HCT116 (cell line): ENCODE measurements at regions not wholly inside any gene's neighbourhood (a gene's known extent, or its start where the extent isn't known, plus 50 kb on each side); places are given as distances from the start of the nearest gene placed in this dataset.

Experiments
- ATAC-seq: fragments of 200-7000 bp; cut with Tn5 transposase; 2 replicates; pipeline ENCODE4 v1.9.1; 2020; ENCODE audit warnings: mild to moderate bottlenecking, moderate library complexity
- BruUV-seq: library from RNA; stranded (reverse); fragments of 400-500 nt; replicated peaks from 2 replicates; lab custom pipeline; 2021; lab: Mats Ljungman, UMichigan
- CTCF ChIA-PET: fragments of 300-600 bp; sonication (Branson Sonifier 250); formaldehyde crosslinking; loops from one replicate; lab custom pipeline; 2021; ENCODE audit warnings: antibody characterized with exemption; lab: Charles Lee
- POLR2A ChIA-PET: fragments of 300-600, 350-600 bp; sonication (Branson Sonifier 250); formaldehyde crosslinking; loops from one replicate; lab custom pipeline; 2021; ENCODE audit warnings: antibody characterized with exemption; lab: Charles Lee
- RAD21 ChIA-PET, 2 experiments: fragments of 300-600 bp; sonication (Branson Sonifier 250); formaldehyde crosslinking; loops; one replicate each; lab custom pipeline; 2023; ENCODE audit warnings: low total read pairs in 2 of 2; ENCODE audit not compliant: uncharacterized antibody in 2 of 2, unreplicated experiment in 2 of 2, low non-redundant PET in 1 of 2; lab: Charles Lee
- DNase-seq: peaks from one replicate; pipeline ENCODE4 v3.0.0-alpha.2; 2010; ENCODE audit warnings: low read depth, low spot score
- H2AFZ ChIP-seq: fragments of 200-600 bp; shearing (Covaris generic), sonication (generic); 2 replicates; pipeline ENCODE4 v1.6.1; 2017; ENCODE audit warnings: low read depth, mixed run types, mixed read lengths, antibody characterized with exemption, low read length; ENCODE audit not compliant: poor library complexity, severe bottlenecking
- H3K27ac ChIP-seq: 2 replicates; pipeline ENCODE4 v1.5.1; 2012; ENCODE audit warnings: low read depth, low read length
- H3K27me3 ChIP-seq: fragments of 200-600 bp; sonication (generic); 2 replicates; pipeline ENCODE4 v1.6.1; 2016; ENCODE audit warnings: mixed run types, low read length, mixed read lengths; ENCODE audit not compliant: insufficient read depth
- H3K36me3 ChIP-seq, 2 experiments: fragments of 200-500 bp in 1 of 2; fragments of 200-600 bp in 1 of 2; sonication (Bioruptor generic) in 1 of 2; sonication (generic) in 1 of 2; 2 replicates each; pipeline versions ENCODE4 v1.5.1 to v1.6.1; 2014 to 2016; ENCODE audit warnings: low read length in 2 of 2, inconsistent platforms in 1 of 2, mixed read lengths in 1 of 2, mixed run types in 1 of 2; ENCODE audit not compliant: insufficient read depth in 2 of 2, control insufficient read depth in 1 of 2
- H3K4me1 ChIP-seq, 2 experiments: fragments of 200-600 bp in 1 of 2; sonication (generic) in 1 of 2; 2 replicates each; pipeline versions ENCODE4 v1.5.1 to v1.6.1; 2012 to 2017; ENCODE audit warnings: low read length in 2 of 2, inconsistent platforms in 1 of 2, mild to moderate bottlenecking in 1 of 2, mixed read lengths in 1 of 2, mixed run types in 1 of 2, moderate library complexity in 1 of 2; ENCODE audit not compliant: insufficient read depth in 2 of 2, control insufficient read depth in 1 of 2
- H3K4me2 ChIP-seq: fragments of 200-600 bp; sonication (generic); 2 replicates; pipeline ENCODE4 v1.6.1; 2017; ENCODE audit warnings: mixed run types, low read length, mixed read lengths
- H3K4me3 ChIP-seq, 2 experiments: fragments of 200-600 bp in 1 of 2; sonication (generic) in 1 of 2; replicated peaks in 1 of 2; 2 replicates each; pipeline ENCODE4 v1.5.1; 2011 to 2016; ENCODE audit warnings: low read length in 2 of 2, control low read depth in 1 of 2, low read depth in 1 of 2, mild to moderate bottlenecking in 1 of 2, mixed read lengths in 1 of 2, mixed run types in 1 of 2
- H3K79me2 ChIP-seq: fragments of 200-600 bp; sonication (generic); 2 replicates; pipeline ENCODE4 v1.6.1; 2017; ENCODE audit warnings: mild to moderate bottlenecking, mixed run types, low read length, moderate library complexity, mixed read lengths; ENCODE audit not compliant: insufficient read depth
- H3K9ac ChIP-seq: fragments of 200-600 bp; sonication (generic); 2 replicates; pipeline ENCODE4 v1.6.1; 2016; ENCODE audit warnings: low read length, mixed read lengths
- H3K9me2 ChIP-seq: fragments of 200-600 bp; sonication (generic), shearing (Covaris generic); 2 replicates; pipeline ENCODE4 v1.6.1; 2017; ENCODE audit warnings: mixed run types, mild to moderate bottlenecking, moderate library complexity; ENCODE audit not compliant: insufficient read depth
- H3K9me3 ChIP-seq, 2 experiments: fragments of 200-500 bp in 1 of 2; fragments of 200-600 bp in 1 of 2; sonication (Bioruptor generic) in 1 of 2; sonication (generic) in 1 of 2; 2 replicates each; pipeline ENCODE4 v1.6.1; 2014 to 2017; ENCODE audit warnings: low read length in 2 of 2, mixed read lengths in 2 of 2, inconsistent platforms in 1 of 2, low read depth in 1 of 2, mild to moderate bottlenecking in 1 of 2, mixed run types in 1 of 2, moderate library complexity in 1 of 2; ENCODE audit not compliant: control insufficient read depth in 1 of 2, insufficient read depth in 1 of 2
- H4K20me1 ChIP-seq: fragments of 200-600 bp; sonication (generic), shearing (Covaris generic); 2 replicates; pipeline ENCODE4 v1.6.1; 2017; ENCODE audit warnings: mixed run types, mild to moderate bottlenecking, moderate library complexity; ENCODE audit not compliant: insufficient read depth
- CBX3 ChIP-seq: IDR thresholded peaks from 2 replicates; pipeline ENCODE4 v1.6.1; 2012; ENCODE audit warnings: low read depth
- CEBPB ChIP-seq: IDR thresholded peaks from 2 replicates; pipeline ENCODE4 v1.6.1; 2012; ENCODE audit warnings: low read depth
- EGR1 ChIP-seq: IDR thresholded peaks from 2 replicates; pipeline ENCODE4 v1.6.1; 2012; ENCODE audit warnings: low read depth
- ELF1 ChIP-seq: IDR thresholded peaks from 2 replicates; pipeline ENCODE4 v1.6.1; 2012; ENCODE audit warnings: low read depth, borderline replicate concordance
- EZH2 ChIP-seq: fragments of 200-600 bp; sonication (generic); IDR thresholded peaks from 2 replicates; pipeline ENCODE4 v1.6.1; 2017; ENCODE audit warnings: antibody characterized with exemption, mixed run types
- EZH2phosphoT487 ChIP-seq: fragments of 200-600 bp; IDR thresholded peaks from 2 replicates; pipeline ENCODE4 v1.6.1; 2018; ENCODE audit warnings: antibody characterized with exemption, borderline replicate concordance
- JUND ChIP-seq: IDR thresholded peaks from 2 replicates; pipeline ENCODE4 v1.6.1; 2012
- POLR2A ChIP-seq: IDR thresholded peaks from 2 replicates; pipeline ENCODE4 v1.7.0; 2011; ENCODE audit warnings: borderline replicate concordance; ENCODE audit not compliant: insufficient read depth, insufficient read length; ENCODE audit errors: extremely low read depth
- RAD21 ChIP-seq: IDR thresholded peaks from 2 replicates; pipeline ENCODE4 v1.6.1; 2012; ENCODE audit warnings: low read depth, mild to moderate bottlenecking
- TCF7L2 ChIP-seq: IDR thresholded peaks from 2 replicates; pipeline ENCODE4 v1.7.0; 2011; ENCODE audit warnings: borderline replicate concordance, inconsistent platforms; ENCODE audit not compliant: insufficient read depth, insufficient read length; ENCODE audit errors: extremely low read depth
- YY1 ChIP-seq: IDR thresholded peaks from 2 replicates; pipeline ENCODE4 v1.6.1; 2011; ENCODE audit warnings: low read length, low read depth, moderate library complexity, mild to moderate bottlenecking; ENCODE audit not compliant: insufficient replicate concordance; ENCODE audit errors: extremely low read depth
- ZFX ChIP-seq: fragments of 450-650 bp; IDR thresholded peaks from 2 replicates; pipeline ENCODE4 v1.6.1; 2017
- ZNF274 ChIP-seq: fragments of 200-500 bp; sonication (Bioruptor generic); IDR thresholded peaks from 2 replicates; pipeline ENCODE4 v1.6.1; 2014; ENCODE audit warnings: mild to moderate bottlenecking, low read depth, low read length, inconsistent platforms
- intact Hi-C: fragments of 100-400 bp; cut with micrococcal nuclease; formaldehyde crosslinking; loops from 2 replicates; pipeline ENCODE4 v1.10.0; 2022
- TF ChIP-seq, protein P1 (sequence below): IDR thresholded peaks from 2 replicates; pipeline ENCODE4 v1.6.1; 2012
- TF ChIP-seq, protein P2 (sequence below), 3 experiments: fragments of 200-600 bp in 1 of 3; sonication (generic) in 1 of 3; IDR thresholded peaks in 2 of 3; conservative IDR thresholded peaks in 1 of 3; 2 replicates each; pipeline ENCODE4 v1.5.1; 2012 to 2017; ENCODE audit warnings: low read depth in 2 of 3, low read length in 2 of 3, antibody characterized with exemption in 1 of 3, borderline replicate concordance in 1 of 3, control low read depth in 1 of 3, mild to moderate bottlenecking in 1 of 3, mixed read lengths in 1 of 3, mixed run types in 1 of 3, moderate library complexity in 1 of 3; ENCODE audit not compliant: insufficient read depth in 1 of 3
- TF ChIP-seq, protein P3 (sequence below): IDR thresholded peaks from 2 replicates; pipeline ENCODE4 v1.6.1; 2011; ENCODE audit warnings: mild to moderate bottlenecking, low read length, moderate library complexity; ENCODE audit not compliant: insufficient replicate concordance; ENCODE audit errors: extremely low read depth

DNA sequence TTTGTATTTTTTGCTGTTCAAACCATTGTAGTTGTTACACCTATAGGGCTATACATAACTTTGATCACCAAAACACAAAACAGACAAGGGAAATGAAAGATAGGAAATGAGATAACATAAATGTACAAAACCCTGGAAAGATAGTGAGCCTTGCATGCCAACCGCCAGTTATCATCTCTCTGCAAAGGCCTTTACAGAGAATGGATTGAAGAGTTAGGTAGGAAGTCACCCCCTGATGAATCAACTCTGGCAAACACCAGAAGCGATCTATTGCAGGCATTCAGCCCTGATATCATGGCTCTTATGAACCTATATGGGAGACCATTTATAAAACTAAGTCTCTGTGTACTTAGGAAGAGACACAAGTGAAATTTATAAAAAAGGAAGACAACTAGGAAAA, 588.0 kb downstream of the TUSC7 start:
- Histone ChIP-seq H3K27ac (no peak overlapping the region), H3K4me3 (no peak overlapping the region), H3K9ac (no peak overlapping the region), H3K36me3 (no peaks in the 10 kb centered on the region), H2AFZ (no peak overlapping the region), H3K79me2 (no peaks in the 10 kb centered on the region), H3K9me3 (no peaks in the 10 kb centered on the region), H3K9me2 (no peaks in the 10 kb centered on the region), H3K4me1 (no peaks in the 10 kb centered on the region), H3K27me3 (no peaks in the 10 kb centered on the region), H4K20me1 (no peaks in the 10 kb centered on the region), H3K4me2 (no peak overlapping the region)
- ATAC-seq (no peak), DNase-seq (no peak)
- no TSS peak for BruUV-seq
- CTCF ChIA-PET: no interaction called here
- TF ChIP-seq POLR2A (no peak), ZFX (no peak), ELF1 (no peak), TCF7L2 (no peak), ZNF274 (no peak)
- RAD21 ChIA-PET: no interaction called here
- intact Hi-C loops: no loop called here
- POLR2A ChIA-PET: no interaction called here

DNA sequence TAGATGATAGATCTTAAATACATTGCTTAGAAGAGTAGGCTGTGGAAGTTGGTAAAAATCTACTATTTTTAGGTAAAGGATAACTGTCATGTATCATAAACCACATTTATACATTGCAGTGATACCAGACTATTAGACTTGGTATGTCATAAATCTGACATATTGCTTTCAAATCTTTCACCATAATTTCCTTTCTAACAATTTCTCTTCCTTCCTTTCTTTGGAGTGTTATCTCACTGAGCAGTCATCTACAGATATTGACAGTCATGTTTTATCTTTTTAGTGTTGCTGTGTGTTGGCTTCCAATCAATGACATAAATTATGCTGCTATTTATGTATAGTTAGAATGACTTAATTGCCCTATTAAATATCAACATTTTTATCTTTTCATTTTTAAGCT, 588.7 kb downstream of the TUSC7 start:
- no peaks in the 10 kb centered on the region for H3K4me1 ChIP-seq
- H3K4me3 ChIP-seq: no peak overlapping the region
- H3K4me2 ChIP-seq: no peak overlapping the region
- no peaks in the 10 kb centered on the region for H3K9me3 ChIP-seq
- no peak overlapping the region for H2AFZ ChIP-seq
- ChIA-PET POLR2A (no interaction called here), RAD21 (no interaction called here), CTCF (no interaction called here)
- ATAC-seq (no peak), DNase-seq (no peak)
- H4K20me1 ChIP-seq: no peaks in the 10 kb centered on the region
- H3K27me3 ChIP-seq: no peaks in the 10 kb centered on the region
- no peak overlapping the region for H3K9ac ChIP-seq
- no peaks in the 10 kb centered on the region for H3K9me2 ChIP-seq
- H3K79me2 ChIP-seq: no peaks in the 10 kb centered on the region
- no peaks in the 10 kb centered on the region for H3K36me3 ChIP-seq
- BruUV-seq: no TSS peak
- intact Hi-C loops: no loop called here
- H3K27ac ChIP-seq: no peak overlapping the region
- TF ChIP-seq, protein P1, sequence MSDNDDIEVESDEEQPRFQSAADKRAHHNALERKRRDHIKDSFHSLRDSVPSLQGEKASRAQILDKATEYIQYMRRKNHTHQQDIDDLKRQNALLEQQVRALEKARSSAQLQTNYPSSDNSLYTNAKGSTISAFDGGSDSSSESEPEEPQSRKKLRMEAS: no peak
- TF ChIP-seq, protein P2, sequence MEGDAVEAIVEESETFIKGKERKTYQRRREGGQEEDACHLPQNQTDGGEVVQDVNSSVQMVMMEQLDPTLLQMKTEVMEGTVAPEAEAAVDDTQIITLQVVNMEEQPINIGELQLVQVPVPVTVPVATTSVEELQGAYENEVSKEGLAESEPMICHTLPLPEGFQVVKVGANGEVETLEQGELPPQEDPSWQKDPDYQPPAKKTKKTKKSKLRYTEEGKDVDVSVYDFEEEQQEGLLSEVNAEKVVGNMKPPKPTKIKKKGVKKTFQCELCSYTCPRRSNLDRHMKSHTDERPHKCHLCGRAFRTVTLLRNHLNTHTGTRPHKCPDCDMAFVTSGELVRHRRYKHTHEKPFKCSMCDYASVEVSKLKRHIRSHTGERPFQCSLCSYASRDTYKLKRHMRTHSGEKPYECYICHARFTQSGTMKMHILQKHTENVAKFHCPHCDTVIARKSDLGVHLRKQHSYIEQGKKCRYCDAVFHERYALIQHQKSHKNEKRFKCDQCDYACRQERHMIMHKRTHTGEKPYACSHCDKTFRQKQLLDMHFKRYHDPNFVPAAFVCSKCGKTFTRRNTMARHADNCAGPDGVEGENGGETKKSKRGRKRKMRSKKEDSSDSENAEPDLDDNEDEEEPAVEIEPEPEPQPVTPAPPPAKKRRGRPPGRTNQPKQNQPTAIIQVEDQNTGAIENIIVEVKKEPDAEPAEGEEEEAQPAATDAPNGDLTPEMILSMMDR (IDR thresholded peaks at IDR 0.05 in 2 of 3, conservative IDR thresholded peaks at IDR 0.05 in 1 of 3; ENCODE audit: borderline replicate concordance in 1 of 3, insufficient read depth in 1 of 3, low read depth in 2 of 3, low read length in 2 of 3): no peak
- TF ChIP-seq RAD21: no peak
- TF ChIP-seq CEBPB: no peak
- TF ChIP-seq ZNF274: no peak
- TF ChIP-seq JUND: no peak
- no peak for TF ChIP-seq YY1
- no peak for TF ChIP-seq CBX3
- TF ChIP-seq EZH2: no peak
- TF ChIP-seq EZH2phosphoT487: no peak
- TF ChIP-seq TCF7L2: no peak
- TF ChIP-seq, protein P3, sequence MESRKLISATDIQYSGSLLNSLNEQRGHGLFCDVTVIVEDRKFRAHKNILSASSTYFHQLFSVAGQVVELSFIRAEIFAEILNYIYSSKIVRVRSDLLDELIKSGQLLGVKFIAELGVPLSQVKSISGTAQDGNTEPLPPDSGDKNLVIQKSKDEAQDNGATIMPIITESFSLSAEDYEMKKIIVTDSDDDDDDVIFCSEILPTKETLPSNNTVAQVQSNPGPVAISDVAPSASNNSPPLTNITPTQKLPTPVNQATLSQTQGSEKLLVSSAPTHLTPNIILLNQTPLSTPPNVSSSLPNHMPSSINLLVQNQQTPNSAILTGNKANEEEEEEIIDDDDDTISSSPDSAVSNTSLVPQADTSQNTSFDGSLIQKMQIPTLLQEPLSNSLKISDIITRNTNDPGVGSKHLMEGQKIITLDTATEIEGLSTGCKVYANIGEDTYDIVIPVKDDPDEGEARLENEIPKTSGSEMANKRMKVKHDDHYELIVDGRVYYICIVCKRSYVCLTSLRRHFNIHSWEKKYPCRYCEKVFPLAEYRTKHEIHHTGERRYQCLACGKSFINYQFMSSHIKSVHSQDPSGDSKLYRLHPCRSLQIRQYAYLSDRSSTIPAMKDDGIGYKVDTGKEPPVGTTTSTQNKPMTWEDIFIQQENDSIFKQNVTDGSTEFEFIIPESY: no peak
- TF ChIP-seq EGR1: no peak
- TF ChIP-seq ELF1: no peak
